ENCODE measurements at regions not wholly inside any gene's neighbourhood (a gene's known extent, or its start where the extent isn't known, plus 50 kb on each side); places are given as distances from the start of the nearest gene placed in this dataset.

GRCh38 chr11:134560066-134560465 lies 148.0 kb upstream of the B3GAT1 start:
- no peak overlapping the region for H3K4me3 ChIP-seq (ENCODE audit: extremely low read depth in 1 of 4, insufficient read depth in 2 of 4, low read depth in 3 of 4, low read length in 4 of 4)
- no peaks in the 10 kb centered on the region for H3K27me3 ChIP-seq (replicated peaks in 1 of 4; ENCODE audit: control insufficient read depth in 3 of 4, extremely low read depth in 1 of 4, insufficient read depth in 3 of 4, low read length in 3 of 4)
- ChIA-PET CTCF (ENCODE audit: partially characterized antibody) (interaction anchor here (0.9 to 1.3 kb wide), 5 partner anchors 16 to 117 kb away, joined by 3 to 6 read pairs (median 3); no protein-coding TSS in a partner anchor), POLR2A (ENCODE audit: partially characterized antibody) (no interaction called here)
- H2BK5ac ChIP-seq (ENCODE audit: low read depth, low read length), result no peak overlapping the region
- FAIRE-seq, result no peak
- H3K79me2 ChIP-seq (ENCODE audit: control insufficient read depth in 1 of 2, insufficient read depth in 2 of 2, low read length in 2 of 2), result no peaks in the 10 kb centered on the region
- no peak overlapping the region for H4K5ac ChIP-seq (ENCODE audit: insufficient read length, low read depth, low read length)
- H3K4me1 ChIP-seq (replicated peaks in 1 of 4; ENCODE audit: control insufficient read depth in 3 of 4, insufficient read depth in 4 of 4, low read length in 3 of 4), result peaks cover 0 to 4% (median 1%) of the 10 kb centered on the region in 4 experiments; a peak in 4 of 7 replicates
- DNase-seq (ENCODE audit: low read depth in 1 of 2, low spot score in 2 of 2), result no peak
- no peak overlapping the region for H3K18ac ChIP-seq (ENCODE audit: extremely low read depth, low read length)
- no peaks in the 10 kb centered on the region for H3K23me2 ChIP-seq (ENCODE audit: low read depth, low read length)
- WGBS, 2 experiments (ENCODE audit: extremely low coverage in 1 of 2, insufficient coverage in 1 of 2, insufficient read length in 1 of 2, insufficient replicate concordance in 2 of 2, low coverage in 1 of 2, low lambda C conversion rate in 2 of 2, missing lambda C conversion rate in 1 of 2), result 80% methylated on average over 6 of the region's 6 CpGs; no CpG with 5 or more reads in 1 of the 2 experiments
- no peaks in the 10 kb centered on the region for H4K20me1 ChIP-seq (replicated peaks in 1 of 2; ENCODE audit: control insufficient read depth in 1 of 2, insufficient read depth in 2 of 2, low read length in 2 of 2)
- H3K27ac ChIP-seq (ENCODE audit: low read depth, low read length), result no peak overlapping the region
- no peaks in the 10 kb centered on the region for H3K79me1 ChIP-seq (ENCODE audit: low read depth, low read length)
- H3K36me3 ChIP-seq (ENCODE audit: control insufficient read depth in 2 of 4, insufficient read depth in 4 of 4, low read length in 3 of 4), result no peaks in the 10 kb centered on the region
- H2BK120ac ChIP-seq (replicated peaks; ENCODE audit: low read depth, low read length), result no peak overlapping the region
- H4K91ac ChIP-seq (replicated peaks; ENCODE audit: insufficient read length, low read length), result no peak overlapping the region
- no peaks in the 10 kb centered on the region for H3K9me3 ChIP-seq (ENCODE audit: insufficient read depth in 2 of 2, low read depth in 1 of 2, low read length in 1 of 2)
- H3K4me2 ChIP-seq (ENCODE audit: insufficient read depth in 1 of 2, low read depth in 2 of 2, low read length in 2 of 2), result no peak overlapping the region
- 0 out of 2 replicates have a peak overlapping the region, but pooled peaks have one; percentile 52 for H2BK12ac ChIP-seq (ENCODE audit: low read depth, low read length)
- no peak overlapping the region for H3K14ac ChIP-seq (ENCODE audit: insufficient read length)
- TF ChIP-seq BRCA1 (IDR thresholded peaks at IDR 0.05; ENCODE audit: low read depth, low read length) (no peak), SP2 (IDR thresholded peaks at IDR 0.05; ENCODE audit: low read length) (no peak), BCL11A (IDR thresholded peaks at IDR 0.05; ENCODE audit: low read depth in 2 of 2, low read length in 2 of 2) (no peak), EP300 (IDR thresholded peaks at IDR 0.05; ENCODE audit: borderline replicate concordance in 1 of 2, low read depth in 2 of 2, low read length in 2 of 2) (no peak), MAX (IDR thresholded peaks at IDR 0.05) (no peak), TAF7 (optimal IDR thresholded peaks at IDR 0.05; ENCODE audit: borderline replicate concordance, low read depth, low read length) (no peak), RBBP5 (IDR thresholded peaks at IDR 0.05; ENCODE audit: borderline replicate concordance, low read depth, low read length) (no peak), CBX8 (IDR thresholded peaks at IDR 0.05; ENCODE audit: borderline replicate concordance, low read depth, low read length) (no peak)
- H4K8ac ChIP-seq (ENCODE audit: extremely low read depth, insufficient read depth, low read length), result no peak overlapping the region
- no peak overlapping the region for H3K4ac ChIP-seq (replicated peaks; ENCODE audit: insufficient read length, low read depth, low read length)
- H3K9ac ChIP-seq (replicated peaks in 1 of 4; ENCODE audit: extremely low read depth in 1 of 4, low read depth in 3 of 4, low read length in 3 of 4), result no peak overlapping the region
- H3K23ac ChIP-seq (ENCODE audit: insufficient read length), result no peak overlapping the region
- H3K56ac ChIP-seq (replicated peaks; ENCODE audit: insufficient read length, low read depth, low read length), result no peak overlapping the region
- H2AFZ ChIP-seq (ENCODE audit: low read length), result no peak overlapping the region
- no peak overlapping the region for H2BK20ac ChIP-seq (ENCODE audit: low read length)
- H2BK15ac ChIP-seq (ENCODE audit: low read length), result peak overlapping the region; percentile 31
- H2AK5ac ChIP-seq (ENCODE audit: low read depth, low read length), result no peak overlapping the region
